ENCODE measurements at regions not wholly inside any gene's neighbourhood (a gene's known extent, or its start where the extent isn't known, plus 50 kb on each side); places are given as distances from the start of the nearest gene placed in this dataset.

- no peak for ATAC-seq (replicated peaks)
- Mint-ChIP-seq H3K27ac (no peak overlapping the region), H3K36me3 (ENCODE audit: low read depth) (no peaks in the 10 kb centered on the region), H3K9me3 (no peaks in the 10 kb centered on the region), H3K4me1 (peaks cover 4% of the 10 kb centered on the region), H3K27me3 (peaks cover 5% of the 10 kb centered on the region), H3K4me3 (no peak overlapping the region)
Observed at GRCh38 chr6:87923389-87924050, 124.1 kb upstream of the SPACA1 start.

- peak; percentile 90 for ATAC-seq (replicated peaks)
- H3K27ac Mint-ChIP-seq, result no peak overlapping the region
- H3K9me3 Mint-ChIP-seq, result no peaks in the 10 kb centered on the region
- no peak overlapping the region for H3K4me3 Mint-ChIP-seq
- peaks cover 5% of the 10 kb centered on the region for H3K27me3 Mint-ChIP-seq
- H3K4me1 Mint-ChIP-seq, result peaks cover 4% of the 10 kb centered on the region
- H3K36me3 Mint-ChIP-seq (ENCODE audit: low read depth), result no peaks in the 10 kb centered on the region
Observed at GRCh38 chr6:87922947-87923330, 124.7 kb upstream of the SPACA1 start.

- Mint-ChIP-seq H3K9me3 (no peaks in the 10 kb centered on the region), H3K27me3 (peaks cover 5% of the 10 kb centered on the region), H3K36me3 (ENCODE audit: low read depth) (no peaks in the 10 kb centered on the region), H3K4me1 (peaks cover 4% of the 10 kb centered on the region), H3K4me3 (no peak overlapping the region), H3K27ac (no peak overlapping the region)
- ATAC-seq (replicated peaks), result peak; percentile 6
Observed at GRCh38 chr6:87922196-87922946, 125.3 kb upstream of the SPACA1 start.

DNA sequence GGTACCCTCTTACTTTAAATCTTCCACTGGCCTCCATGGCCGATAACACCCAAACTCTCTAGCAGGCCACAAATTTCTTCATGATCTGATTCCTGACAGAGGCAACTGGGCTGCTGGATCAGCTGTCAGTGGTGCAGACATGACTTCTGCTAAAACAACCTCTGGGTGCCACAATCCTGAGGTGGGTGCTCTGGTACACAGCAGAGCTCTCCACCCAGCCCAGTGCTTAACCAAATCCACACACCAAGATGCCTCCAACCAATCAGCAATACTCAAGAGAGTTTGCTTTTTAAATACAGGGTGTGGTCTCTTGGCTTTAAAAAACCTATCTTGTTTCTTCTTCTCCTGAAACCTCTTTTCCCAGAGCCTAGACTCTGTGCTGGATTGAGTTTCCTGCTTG is 126.6 kb upstream of the SPACA1 start:
- peaks cover 4% of the 10 kb centered on the region for H3K4me1 Mint-ChIP-seq
- H3K4me3 Mint-ChIP-seq, result no peak overlapping the region
- H3K9me3 Mint-ChIP-seq, result no peaks in the 10 kb centered on the region
- no peak overlapping the region for H3K27ac Mint-ChIP-seq
- no peaks in the 10 kb centered on the region for H3K36me3 Mint-ChIP-seq (ENCODE audit: low read depth)
- ATAC-seq (replicated peaks), result no peak
- H3K27me3 Mint-ChIP-seq, result peaks cover 5% of the 10 kb centered on the region

GRCh38 chr6:87920245-87920644 is 127.4 kb upstream of the SPACA1 start:
- Mint-ChIP-seq H3K4me3 (no peak overlapping the region), H3K9me3 (no peaks in the 10 kb centered on the region), H3K27me3 (peaks cover 5% of the 10 kb centered on the region), H3K36me3 (ENCODE audit: low read depth) (no peaks in the 10 kb centered on the region), H3K27ac (no peak overlapping the region), H3K4me1 (peaks cover 4% of the 10 kb centered on the region)
- no peak for ATAC-seq (replicated peaks)

DNA sequence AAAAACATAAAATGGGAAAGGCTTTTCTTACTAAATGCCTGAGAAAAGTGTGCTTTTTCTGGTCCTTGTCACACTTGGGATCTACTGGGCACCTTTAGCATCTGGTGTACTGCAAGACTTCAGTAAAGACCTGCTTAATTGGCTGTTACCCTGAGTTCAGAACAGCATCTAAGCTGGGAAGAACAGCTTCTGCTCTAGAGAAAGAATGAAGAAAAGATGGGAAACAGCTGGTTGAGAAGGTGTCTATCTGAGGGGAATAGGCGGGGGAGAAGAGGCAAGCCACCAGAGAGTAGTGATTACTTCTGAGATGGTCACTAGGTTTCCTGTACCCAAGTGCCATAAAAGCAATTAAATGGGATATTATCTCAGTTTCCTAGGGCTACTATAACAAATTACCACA is 128.2 kb upstream of the SPACA1 start:
- no peaks in the 10 kb centered on the region for H3K9me3 Mint-ChIP-seq
- H3K4me3 Mint-ChIP-seq, result no peak overlapping the region
- H3K27me3 Mint-ChIP-seq, result peaks cover 5% of the 10 kb centered on the region
- ATAC-seq (replicated peaks), result no peak
- H3K36me3 Mint-ChIP-seq (ENCODE audit: low read depth), result no peaks in the 10 kb centered on the region
- H3K27ac Mint-ChIP-seq, result no peak overlapping the region
- H3K4me1 Mint-ChIP-seq, result peaks cover 4% of the 10 kb centered on the region

- ATAC-seq (replicated peaks), result no peak
- H3K4me1 Mint-ChIP-seq, result peaks cover 4% of the 10 kb centered on the region
- H3K9me3 Mint-ChIP-seq, result no peaks in the 10 kb centered on the region
- no peaks in the 10 kb centered on the region for H3K36me3 Mint-ChIP-seq (ENCODE audit: low read depth)
- H3K4me3 Mint-ChIP-seq, result no peak overlapping the region
- H3K27me3 Mint-ChIP-seq, result peaks cover 5% of the 10 kb centered on the region
- no peak overlapping the region for H3K27ac Mint-ChIP-seq
Observed at GRCh38 chr6:87919001-87919400, 128.6 kb upstream of the SPACA1 start.

GRCh38 chr6:87918461-87918941 is 129.1 kb upstream of the SPACA1 start:
- Mint-ChIP-seq H3K9me3 (no peaks in the 10 kb centered on the region), H3K36me3 (ENCODE audit: low read depth) (no peaks in the 10 kb centered on the region), H3K27ac (no peak overlapping the region), H3K27me3 (peaks cover 5% of the 10 kb centered on the region), H3K4me3 (no peak overlapping the region), H3K4me1 (peaks cover 4% of the 10 kb centered on the region)
- no peak for ATAC-seq (replicated peaks)

- Mint-ChIP-seq H3K9me3 (no peaks in the 10 kb centered on the region), H3K4me1 (no peaks in the 10 kb centered on the region), H3K36me3 (ENCODE audit: low read depth) (no peaks in the 10 kb centered on the region), H3K4me3 (no peak overlapping the region), H3K27ac (no peak overlapping the region), H3K27me3 (peaks cover 5% of the 10 kb centered on the region)
- no peak for ATAC-seq (replicated peaks)
Observed at GRCh38 chr6:87917886-87918285, 129.8 kb upstream of the SPACA1 start.

- H3K27ac Mint-ChIP-seq, result no peak overlapping the region
- peaks cover 5% of the 10 kb centered on the region for H3K27me3 Mint-ChIP-seq
- H3K36me3 Mint-ChIP-seq (ENCODE audit: low read depth), result no peaks in the 10 kb centered on the region
- no peaks in the 10 kb centered on the region for H3K9me3 Mint-ChIP-seq
- no peak for ATAC-seq (replicated peaks)
- no peaks in the 10 kb centered on the region for H3K4me1 Mint-ChIP-seq
- no peak overlapping the region for H3K4me3 Mint-ChIP-seq
Observed at GRCh38 chr6:87916446-87916845, 131.2 kb upstream of the SPACA1 start.

- Mint-ChIP-seq H3K4me1 (no peaks in the 10 kb centered on the region), H3K27ac (no peak overlapping the region), H3K4me3 (no peak overlapping the region), H3K27me3 (peaks cover 4% of the 10 kb centered on the region), H3K36me3 (ENCODE audit: low read depth) (no peaks in the 10 kb centered on the region), H3K9me3 (no peaks in the 10 kb centered on the region)
- ATAC-seq (replicated peaks), result peak; percentile 73
Observed at GRCh38 chr6:87914637-87915395, 132.8 kb upstream of the SPACA1 start.

- peaks cover 4% of the 10 kb centered on the region for H3K27me3 Mint-ChIP-seq
Observed at GRCh38 chr6:87913974-87914373, 133.7 kb upstream of the SPACA1 start.

GRCh38 chr6:87912102-87912501 is 135.5 kb upstream of the SPACA1 start:
- Mint-ChIP-seq H3K36me3 (ENCODE audit: low read depth) (no peaks in the 10 kb centered on the region), H3K9me3 (no peaks in the 10 kb centered on the region), H3K27ac (no peak overlapping the region), H3K4me1 (peaks cover 15% of the 10 kb centered on the region), H3K27me3 (peaks cover 4% of the 10 kb centered on the region), H3K4me3 (no peak overlapping the region)
- no peak for ATAC-seq (replicated peaks)

More at GRCh38 chr6:87913974-87914373, 133.7 kb upstream of the SPACA1 start:
- Mint-ChIP-seq H3K4me1 (peaks cover 3% of the 10 kb centered on the region), H3K4me3 (no peak overlapping the region), H3K36me3 (ENCODE audit: low read depth) (no peaks in the 10 kb centered on the region), H3K27ac (no peak overlapping the region), H3K9me3 (no peaks in the 10 kb centered on the region)
- ATAC-seq (replicated peaks), result no peak

- Mint-ChIP-seq H3K9me3 (no peaks in the 10 kb centered on the region), H3K27ac (no peak overlapping the region), H3K27me3 (peaks cover 8% of the 10 kb centered on the region), H3K4me1 (peaks cover 22% of the 10 kb centered on the region), H3K36me3 (ENCODE audit: low read depth) (no peaks in the 10 kb centered on the region), H3K4me3 (no peak overlapping the region)
- peak; percentile 60 for ATAC-seq (replicated peaks)
Observed at GRCh38 chr6:87909849-87910248, 137.8 kb upstream of the SPACA1 start.
